Anterior cingulate cortex (tissue), 58 donors: ENCODE measurements at regions not wholly inside any gene's neighbourhood (a gene's known extent, or its start where the extent isn't known, plus 50 kb on each side); places are given as distances from the start of the nearest gene placed in this dataset.
"Not testable (repeated sequence)": the region's sequence is repeated elsewhere in the genome, so short reads cannot be mapped to it uniquely, and the experiment has no call there.

Experiments used
- DNase-seq, 58 donors: peaks; one replicate each; lab custom pipeline; 2025; lab: John Stamatoyannopoulos, UW

DNA sequence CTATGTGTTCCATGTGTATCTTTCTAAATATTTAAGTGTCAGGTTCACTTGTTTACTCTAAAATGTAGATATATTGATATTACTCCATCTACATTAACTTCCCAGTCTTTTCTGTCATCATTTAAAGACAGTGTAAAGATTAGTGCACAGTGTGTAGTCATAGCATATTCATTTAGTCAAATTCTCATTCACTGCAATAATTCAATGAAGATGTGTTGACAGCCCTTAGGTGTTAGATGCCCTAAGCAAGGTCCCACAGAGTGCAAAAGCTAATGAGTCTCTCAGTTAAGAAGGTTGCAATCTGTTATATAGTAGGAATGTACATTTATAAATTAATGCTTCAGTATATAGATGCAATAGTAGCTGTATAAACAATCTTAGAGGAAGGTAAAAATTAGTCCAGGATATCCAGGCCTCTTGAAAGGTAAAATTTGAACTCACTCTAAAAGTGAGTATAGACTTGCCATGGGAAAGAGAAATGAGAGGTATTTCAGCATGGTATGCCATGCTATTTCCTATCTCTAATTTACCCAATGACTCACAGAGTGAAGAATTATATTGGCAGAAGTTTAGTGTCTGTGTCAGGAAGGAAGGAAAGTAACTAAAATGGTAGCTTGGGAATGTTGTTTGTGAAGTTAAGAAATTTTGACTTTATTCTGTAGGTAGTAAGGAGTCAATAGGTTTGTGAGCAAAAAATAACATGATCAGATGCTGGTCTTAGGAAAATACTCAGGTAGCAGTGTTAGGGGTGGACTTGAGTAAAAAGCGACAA is 969.9 kb upstream of the CITED2 start:
- no peak for DNase-seq

DNA sequence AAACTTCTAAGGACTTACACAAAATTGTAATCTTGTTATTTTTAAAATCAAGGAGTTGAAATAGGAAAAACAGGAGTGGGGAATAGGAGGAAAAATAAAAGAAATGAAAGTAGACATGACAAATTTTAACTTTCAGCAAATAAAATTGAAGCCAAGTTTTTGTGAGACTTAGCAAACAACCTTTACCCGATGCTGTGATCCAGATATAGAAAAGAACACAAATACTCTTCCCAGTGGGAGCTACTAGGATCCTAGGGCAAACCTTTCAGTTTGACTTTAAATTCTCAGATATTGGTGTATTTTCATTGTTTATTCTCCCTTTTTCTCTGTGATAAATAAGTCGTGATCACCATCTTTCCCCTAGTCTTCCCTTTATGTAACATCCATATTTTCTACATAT is 968.7 kb upstream of the CITED2 start:
- no peak for DNase-seq

DNA sequence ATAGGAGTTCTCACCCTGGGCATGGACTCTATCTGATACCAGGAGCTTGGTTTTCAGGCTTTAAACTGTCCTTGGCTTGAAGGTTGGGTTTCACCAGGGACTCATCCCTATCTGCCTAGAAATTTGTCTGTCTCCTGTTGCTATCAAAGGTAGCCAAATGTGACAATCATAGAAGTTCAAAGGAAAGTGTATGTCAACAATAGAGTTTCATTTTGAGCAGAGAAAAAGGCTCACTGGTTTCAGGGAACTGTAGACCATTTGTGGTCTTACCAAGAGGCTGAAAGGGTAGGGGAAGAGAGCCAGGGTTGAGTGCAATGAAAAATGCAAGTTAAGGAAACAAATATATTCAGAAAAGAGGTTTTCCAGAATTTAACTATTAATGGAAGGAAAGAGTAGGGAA is 966.8 kb upstream of the CITED2 start:
- no peak for DNase-seq

DNA sequence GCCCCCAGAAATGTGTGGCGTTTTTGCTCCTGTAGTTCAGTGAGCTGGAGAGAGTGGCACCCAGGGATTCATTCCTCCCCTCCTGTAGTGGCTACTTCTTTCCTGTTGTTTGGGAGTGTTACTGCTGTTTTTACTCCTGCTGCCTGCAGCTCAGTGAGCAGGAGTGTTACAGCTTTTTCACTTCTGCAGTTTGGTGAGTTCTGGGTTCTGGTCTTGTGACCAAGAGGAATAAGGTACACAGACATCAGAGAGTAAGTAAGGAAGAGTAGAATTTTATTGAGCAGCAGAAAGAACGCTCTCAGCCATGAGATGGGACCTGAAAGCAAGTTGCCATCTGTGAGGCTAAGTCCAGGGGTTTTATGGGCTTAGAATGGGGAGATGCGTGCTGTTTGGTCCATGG is 966.3 kb upstream of the CITED2 start:
- no peak for DNase-seq

DNA sequence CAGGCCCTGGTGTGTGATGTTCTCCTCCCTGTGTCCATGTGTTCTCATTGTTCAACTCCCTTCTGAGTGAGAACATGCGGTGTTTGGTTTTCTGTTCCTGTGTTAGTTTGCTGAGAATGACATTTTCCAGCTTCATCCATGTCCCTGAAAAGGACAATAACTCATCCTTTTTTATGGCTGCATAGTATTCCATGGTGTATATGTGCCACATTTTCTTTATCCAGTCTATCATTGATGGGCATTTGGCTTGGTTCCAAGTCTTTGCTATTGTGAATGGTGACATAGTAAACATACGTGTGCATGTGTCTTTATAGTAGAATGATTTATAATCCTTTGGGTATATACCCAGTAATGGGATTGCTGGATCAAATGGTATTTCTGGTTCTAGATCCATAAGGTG is 964.6 kb upstream of the CITED2 start:
- DNase-seq = not testable (repeated sequence)

DNA sequence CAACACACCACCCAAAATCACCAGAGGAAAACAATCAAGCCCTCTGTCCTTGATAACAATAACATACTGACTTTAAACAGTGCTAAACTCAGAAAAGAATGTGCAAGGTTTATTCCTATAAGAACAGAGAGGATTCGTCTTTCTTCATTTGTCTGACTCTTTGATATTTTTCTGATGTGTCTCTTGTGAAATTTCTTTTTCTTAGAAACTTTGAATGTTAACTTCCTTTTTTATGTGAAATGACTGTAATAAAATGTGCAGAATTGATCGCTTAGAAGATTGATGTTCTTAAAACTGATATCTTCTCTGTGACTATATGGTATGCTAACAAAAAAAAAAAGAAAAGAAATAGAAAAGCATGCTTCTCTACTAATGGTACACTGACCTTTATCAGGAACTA is 947.4 kb upstream of the CITED2 start:
- DNase-seq = no peak

DNA sequence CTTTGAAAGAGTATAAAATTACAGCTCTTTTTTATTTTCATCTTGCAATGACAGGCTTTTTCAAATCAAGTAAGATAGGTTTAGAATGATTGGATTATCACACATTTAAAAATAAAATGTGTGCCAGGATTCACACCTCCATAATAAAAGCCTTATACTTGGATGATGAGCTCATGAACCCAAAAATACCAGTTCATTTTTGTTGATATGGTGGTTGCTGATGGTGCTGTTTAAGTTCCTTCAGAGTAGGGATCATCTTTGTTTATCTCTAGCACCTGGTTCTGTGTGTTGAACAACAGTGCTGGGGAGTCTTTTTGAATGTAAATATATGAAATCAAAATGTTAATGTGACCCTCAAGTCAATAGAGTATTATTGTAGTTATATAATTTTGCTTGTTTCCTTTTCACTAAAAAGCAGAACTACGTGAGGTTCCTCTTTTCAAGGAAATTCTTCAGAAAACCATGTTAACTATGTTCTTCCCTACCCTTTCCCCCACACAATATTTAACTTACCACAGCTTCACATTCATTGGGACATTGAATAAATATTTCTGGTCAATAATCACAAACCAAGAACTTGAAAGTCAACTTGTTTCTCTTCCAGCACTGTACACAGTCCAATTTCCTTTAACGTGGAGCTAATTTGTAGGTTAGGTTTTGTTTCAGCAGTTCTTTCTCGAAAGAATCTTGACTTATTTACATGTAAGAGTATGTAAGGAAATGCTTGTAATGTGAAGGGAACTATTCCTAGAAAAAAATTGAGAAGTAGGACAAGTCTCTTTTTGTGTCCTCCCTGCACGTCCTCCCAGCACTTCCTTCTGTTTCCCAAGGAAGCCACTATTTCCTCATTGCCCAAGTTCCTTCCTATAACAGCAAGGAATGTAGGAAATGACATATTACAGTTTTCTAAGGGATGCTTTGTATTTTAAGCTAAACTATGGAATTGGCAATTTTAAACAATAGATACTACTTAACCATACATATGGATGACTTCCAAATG is 945.9 kb upstream of the CITED2 start:
- DNase-seq = no peak

DNA sequence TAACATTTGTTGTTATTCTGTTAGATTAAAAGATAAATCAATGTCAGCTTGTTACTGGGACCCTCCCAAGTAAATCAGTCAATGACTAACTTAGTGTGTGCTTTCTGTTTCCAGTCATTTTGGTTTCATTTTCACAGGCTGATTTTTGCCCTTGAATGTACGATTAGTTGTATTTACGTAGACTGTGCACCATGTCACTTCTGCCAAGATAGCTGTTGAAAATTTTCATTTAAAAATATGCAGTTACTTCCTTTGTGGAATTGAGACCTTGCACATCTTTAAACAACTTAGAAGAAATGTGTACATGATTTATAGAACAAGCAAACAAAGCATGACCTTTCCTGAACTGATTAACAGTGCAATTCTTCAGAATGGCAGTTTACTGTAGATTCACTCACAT is 944.8 kb upstream of the CITED2 start:
- no peak for DNase-seq

DNA sequence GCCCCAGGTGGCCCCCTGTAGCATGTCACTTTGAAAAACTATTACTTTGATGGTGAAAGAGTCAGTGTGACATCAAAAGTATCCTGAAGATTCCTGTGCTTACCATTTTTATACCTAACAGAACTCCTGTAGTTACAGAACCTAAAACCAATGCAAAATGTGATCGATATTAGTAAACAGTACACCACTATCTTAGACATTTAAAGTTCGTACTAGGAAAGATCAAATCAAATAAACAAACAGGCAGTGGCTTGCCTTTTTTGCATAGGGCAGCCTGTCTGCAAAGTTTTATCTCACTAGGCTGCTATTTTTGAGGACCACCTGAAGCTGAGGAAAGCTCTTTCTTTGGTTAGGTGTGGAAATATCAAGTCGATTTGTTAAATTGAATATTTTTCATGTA is 944.0 kb upstream of the CITED2 start:
- DNase-seq = no peak

DNA sequence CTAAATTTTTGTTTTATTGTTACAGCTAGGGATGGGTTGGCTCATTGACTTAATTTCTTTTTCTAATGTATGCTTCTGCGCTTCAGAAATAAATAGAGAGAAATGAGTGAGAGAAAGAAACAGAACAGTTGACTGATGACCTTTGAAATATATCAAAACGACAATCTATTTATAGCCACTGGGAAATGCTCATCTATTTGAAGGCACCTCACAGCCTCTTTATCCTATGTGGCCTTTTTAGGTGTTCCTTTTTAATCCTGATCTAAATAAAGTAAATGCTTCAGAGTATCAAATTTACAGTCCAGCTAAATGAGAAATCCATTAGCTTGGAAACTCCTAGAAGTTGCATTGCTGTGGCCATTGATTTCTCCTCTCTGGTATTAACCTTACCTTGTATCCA is 943.5 kb upstream of the CITED2 start:
- DNase-seq = no peak

DNA sequence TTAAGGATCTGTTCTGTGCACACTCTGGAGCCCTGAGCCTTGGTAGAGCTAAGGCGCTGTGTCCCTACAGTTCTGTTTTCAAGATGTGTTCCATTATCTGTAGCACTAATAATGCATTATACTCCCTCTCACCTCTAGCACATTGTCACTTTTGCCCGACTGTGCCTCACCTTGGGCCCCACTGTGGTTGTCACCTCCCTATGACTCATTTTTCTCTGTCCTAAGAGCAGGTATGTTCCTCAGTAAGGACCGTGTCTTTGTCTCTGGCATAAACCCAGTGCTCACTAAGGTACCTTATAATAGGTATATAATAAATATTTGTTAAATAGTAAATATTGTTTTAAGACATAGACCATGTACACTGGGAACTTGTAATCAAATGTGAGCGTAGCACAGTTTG is 942.5 kb upstream of the CITED2 start:
- no peak for DNase-seq

DNA sequence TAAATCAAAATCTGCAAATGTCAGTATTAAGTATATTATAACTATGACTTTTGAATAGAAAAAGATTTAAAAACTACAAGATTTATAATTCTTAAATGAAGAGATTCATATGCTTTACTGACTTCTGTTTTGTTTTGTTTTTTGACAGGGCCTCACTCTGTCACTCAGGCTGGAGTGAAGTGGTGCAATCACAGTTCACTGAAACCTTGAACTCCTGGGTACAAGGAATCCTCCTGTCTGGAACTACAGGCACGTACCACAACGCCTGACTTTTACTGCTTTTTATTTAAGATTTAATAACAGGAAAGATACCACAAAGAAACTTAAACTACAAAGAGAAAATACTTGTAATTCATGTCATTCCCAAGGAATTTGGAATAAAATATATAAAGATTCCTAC is 940.2 kb upstream of the CITED2 start:
- DNase-seq = no peak

DNA sequence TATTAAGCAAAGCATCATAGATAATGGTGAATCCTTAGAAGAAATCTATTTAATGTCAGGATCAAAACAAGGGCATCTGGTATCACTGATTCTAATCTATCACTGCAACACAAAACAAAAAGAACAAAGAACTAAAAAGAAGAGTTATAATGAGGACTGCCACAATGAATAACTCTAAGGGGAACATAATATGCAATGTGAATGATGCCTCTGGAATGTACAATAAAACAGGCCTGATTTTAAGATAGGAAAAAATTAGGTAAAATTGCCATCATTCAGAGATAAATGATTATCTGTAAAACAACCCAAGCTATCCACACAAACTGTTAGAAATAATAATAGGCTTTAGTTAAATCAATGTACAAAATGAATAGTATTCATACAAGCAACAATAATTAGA is 936.7 kb upstream of the CITED2 start:
- no peak for DNase-seq

DNA sequence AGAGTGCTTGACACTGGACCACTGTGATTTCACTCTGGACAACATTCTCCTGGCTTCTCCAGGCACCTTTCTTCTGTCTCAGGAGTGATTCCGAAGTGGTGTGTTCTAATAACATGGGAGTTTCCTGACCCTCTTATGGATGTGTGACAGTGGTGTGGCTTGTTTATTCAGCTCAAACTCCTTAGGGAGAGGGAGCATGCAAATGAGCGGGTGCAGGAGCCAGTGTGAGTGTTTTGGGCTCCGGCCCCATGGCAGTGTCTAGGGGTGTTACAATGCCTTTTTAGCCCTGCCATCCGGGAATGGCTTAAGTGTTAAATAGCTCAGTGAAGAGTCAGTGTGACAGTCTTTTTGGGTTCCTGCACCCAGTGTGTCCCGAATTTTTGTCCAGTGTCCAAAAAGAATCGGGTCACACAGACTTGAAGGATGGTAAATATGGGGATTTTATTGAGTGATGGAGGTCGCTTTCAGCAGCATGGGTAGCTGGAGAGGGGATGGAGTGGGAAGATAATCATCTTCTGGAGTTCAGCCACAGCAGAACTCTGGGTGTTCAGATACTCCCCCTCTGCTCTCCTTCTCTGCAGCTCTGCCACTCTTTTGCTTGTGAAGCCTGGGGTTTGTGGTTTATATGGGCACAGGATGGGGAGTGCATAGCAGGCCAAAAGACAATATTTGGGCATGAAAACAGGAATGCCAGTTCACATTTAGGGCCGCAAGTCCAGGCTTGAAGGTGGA is 928.9 kb upstream of the CITED2 start:
- no peak for DNase-seq

DNA sequence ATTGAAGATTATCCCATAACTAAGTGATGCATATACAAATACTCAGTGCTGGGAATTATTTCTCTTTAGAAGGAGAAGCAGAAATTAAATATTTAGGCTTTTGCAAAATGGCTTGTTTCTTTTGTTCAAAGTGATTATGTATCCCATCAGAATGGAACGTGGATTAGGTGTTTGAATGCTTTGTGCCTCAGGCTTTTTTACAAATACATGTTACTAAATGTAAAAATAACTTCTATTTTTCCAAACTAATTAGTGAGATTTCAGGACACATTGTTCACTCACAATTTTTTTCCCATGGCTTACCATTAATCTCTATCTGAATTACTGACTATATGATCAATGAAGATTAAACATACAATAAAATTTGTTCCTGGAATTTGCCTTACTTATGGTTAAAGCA is 925.9 kb upstream of the CITED2 start:
- DNase-seq = no peak

DNA sequence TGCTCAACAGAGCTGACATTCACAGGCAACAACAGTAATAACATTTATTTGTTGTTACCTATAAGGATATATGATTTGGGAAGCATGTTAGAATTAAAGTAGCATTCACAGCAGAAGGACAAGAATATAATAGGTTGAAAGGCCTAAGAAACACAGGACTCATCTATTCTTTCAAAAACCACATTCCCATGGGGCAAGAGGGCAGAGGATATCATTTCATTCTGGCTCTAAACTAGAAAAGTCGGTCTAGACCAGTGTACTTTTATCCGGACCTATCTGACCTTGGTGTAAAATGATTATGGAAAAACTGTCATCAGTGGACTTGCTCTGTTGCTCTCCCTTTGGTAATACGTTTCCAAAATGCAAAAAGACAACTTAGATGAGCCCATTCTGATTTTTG is 914.7 kb upstream of the CITED2 start:
- DNase-seq = no peak

DNA sequence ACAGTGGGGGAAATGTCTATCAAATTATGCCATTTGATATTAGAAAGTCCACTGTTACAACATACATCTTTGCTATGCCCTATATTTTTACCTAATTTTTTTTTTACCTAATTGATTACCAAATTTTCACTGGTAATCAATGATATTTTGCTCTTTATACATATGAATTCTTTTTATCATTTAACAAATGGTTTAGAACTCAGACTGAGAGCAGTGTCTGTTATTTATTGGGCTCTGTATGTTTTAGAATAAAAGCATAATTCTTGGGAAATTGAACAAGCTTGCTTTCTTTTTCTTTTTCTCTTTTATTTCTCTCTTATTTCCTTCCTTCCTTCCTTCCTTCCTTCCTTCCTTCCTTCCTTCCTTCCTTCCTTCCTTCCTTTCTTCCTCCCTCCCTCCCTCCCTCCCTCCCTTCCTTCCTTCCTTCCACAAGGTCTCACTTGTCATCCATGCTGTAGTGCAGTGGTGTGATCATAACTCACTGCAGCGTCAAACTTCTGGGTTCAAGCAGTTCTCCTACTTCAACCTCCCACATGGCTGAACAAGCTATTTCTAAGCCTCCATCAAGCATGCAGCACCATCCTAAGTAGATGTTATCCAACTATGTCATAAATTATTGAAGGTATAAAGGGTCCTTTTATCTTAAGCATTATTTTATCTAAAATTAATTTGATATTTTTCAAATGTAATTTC is 911.7 kb upstream of the CITED2 start:
- no peak for DNase-seq

DNA sequence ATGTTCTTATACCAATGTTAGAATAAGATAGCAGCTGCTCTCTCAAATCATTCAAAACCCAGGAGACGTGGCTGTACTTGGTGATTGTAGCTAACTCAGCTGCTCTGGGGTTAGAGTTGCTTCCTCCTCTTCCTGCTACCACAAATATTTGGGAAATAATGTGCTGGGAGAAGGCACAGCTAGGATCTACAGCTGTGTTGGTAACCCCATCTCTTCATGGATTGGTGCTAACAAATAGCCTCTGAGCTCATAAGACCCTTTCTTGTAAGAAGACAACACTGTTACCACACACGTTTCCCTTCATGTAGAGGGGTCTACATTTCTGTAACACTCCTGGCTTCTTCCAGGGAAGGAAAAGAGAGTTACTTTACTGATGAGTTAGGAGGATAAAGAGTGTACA is 911.0 kb upstream of the CITED2 start:
- DNase-seq = no peak

DNA sequence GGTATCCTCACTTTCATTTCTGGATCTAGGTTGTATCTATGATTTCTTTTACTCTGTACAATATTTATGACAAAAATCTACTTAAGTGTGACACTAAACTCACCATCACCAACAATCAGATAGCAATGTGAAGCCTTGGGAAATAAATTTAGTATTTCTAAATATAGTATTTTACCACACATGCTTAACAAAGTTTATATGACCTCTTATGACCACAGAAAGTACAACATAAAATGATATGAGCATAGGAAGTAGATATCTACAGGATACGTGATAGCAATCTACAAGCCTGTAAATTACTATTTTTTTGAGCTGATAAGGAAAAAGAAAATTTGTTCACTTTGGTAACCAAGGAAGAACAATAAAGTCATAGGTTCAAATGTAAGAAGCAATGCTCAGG is 910.4 kb upstream of the CITED2 start:
- no peak for DNase-seq

DNA sequence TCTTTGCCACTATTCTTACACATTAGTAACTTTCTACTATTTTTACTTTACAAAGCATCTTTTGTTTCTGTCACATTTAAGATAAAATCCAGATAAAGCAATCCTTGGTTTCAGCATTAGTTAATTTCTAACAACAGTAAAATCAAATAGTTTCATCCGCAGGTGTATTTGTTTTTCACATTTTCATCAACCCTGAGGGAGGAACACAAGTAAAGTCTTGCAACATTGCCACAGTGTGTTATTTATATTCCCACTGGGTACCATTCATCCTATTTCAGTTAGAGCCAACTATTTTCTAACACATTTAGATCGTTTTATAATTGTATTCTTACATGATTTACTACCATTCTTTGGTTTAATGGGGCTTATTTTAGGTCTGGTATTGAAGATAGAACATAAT is 908.7 kb upstream of the CITED2 start:
- DNase-seq = no peak

DNA sequence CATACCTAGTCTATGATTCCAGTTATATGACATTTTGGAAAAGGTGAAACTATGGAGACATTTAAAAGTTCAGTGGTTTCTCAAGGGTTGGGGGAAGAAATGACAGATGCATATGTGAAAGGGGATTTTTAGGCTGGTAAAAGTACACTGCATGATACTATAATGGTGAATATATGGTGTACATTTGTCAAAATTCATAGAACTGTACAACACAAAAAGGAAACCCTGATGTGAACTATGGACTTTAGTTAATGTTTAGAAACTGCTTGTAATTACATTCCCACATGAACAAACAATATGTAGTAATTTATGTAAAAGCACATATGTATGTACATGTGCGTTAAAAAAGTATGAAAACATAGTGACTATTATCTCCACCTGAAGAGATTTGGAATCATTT is 907.3 kb upstream of the CITED2 start:
- no peak for DNase-seq
